BJ (cell line): ENCODE measurements at regions not wholly inside any gene's neighbourhood (a gene's known extent, or its start where the extent isn't known, plus 50 kb on each side); places are given as distances from the start of the nearest gene placed in this dataset.

Experiments
- CTCF ChIA-PET: fragments of 350-600 bp; formaldehyde crosslinking; extraction: SDS; loops from one replicate; lab custom pipeline; 2021; ENCODE audit warnings: antibody characterized with exemption, inconsistent platforms; lab: Yijun Ruan, JAX
- POLR2A ChIA-PET: fragments of 300-600 bp; sonication (Branson Sonifier 250); formaldehyde crosslinking; extraction: SDS; loops from one replicate; lab custom pipeline; 2021; ENCODE audit warnings: antibody characterized with exemption; lab: Charles Lee
- DNase-seq: peaks from one replicate; pipeline ENCODE4 v3.0.0-alpha.2; 2011; ENCODE audit warnings: low read depth
- H3K27me3 ChIP-seq: 2 replicates; pipeline ENCODE4 v1.6.0; 2011; ENCODE audit warnings: low read length; ENCODE audit not compliant: control insufficient read depth, insufficient read depth
- H3K36me3 ChIP-seq: 2 replicates; pipeline ENCODE4 v1.5.1; 2011; ENCODE audit warnings: low read length; ENCODE audit not compliant: control insufficient read depth, insufficient read depth
- H3K4me3 ChIP-seq: 2 replicates; pipeline ENCODE4 v1.5.1; 2011; ENCODE audit warnings: low read depth, mild to moderate bottlenecking, control low read depth, low read length
- CTCF ChIP-seq: IDR thresholded peaks from 2 replicates; pipeline ENCODE4 v1.5.1; 2011; ENCODE audit warnings: low read depth, mild to moderate bottlenecking, control low read depth, inconsistent platforms, low read length, moderate library complexity; ENCODE audit not compliant: insufficient read depth

GRCh38 chr3:40913192-40913591 is 286.1 kb upstream of the CTNNB1 start:
- ChIA-PET CTCF (no interaction called here), POLR2A (no interaction called here)
- no peaks in the 10 kb centered on the region for H3K36me3 ChIP-seq
- no peaks in the 10 kb centered on the region for H3K27me3 ChIP-seq
- no peak for TF ChIP-seq CTCF
- H3K4me3 ChIP-seq: no peak overlapping the region
- no peak for DNase-seq

- ChIA-PET POLR2A (no interaction called here), CTCF (no interaction called here)
- Histone ChIP-seq H3K27me3 (no peaks in the 10 kb centered on the region), H3K4me3 (no peak overlapping the region), H3K36me3 (no peaks in the 10 kb centered on the region)
- DNase-seq: no peak
- TF ChIP-seq CTCF: no peak
Observed at GRCh38 chr3:40913641-40914040, 285.7 kb upstream of the CTNNB1 start.

GRCh38 chr3:40914475-40914874 is 284.8 kb upstream of the CTNNB1 start:
- DNase-seq: no peak
- Histone ChIP-seq H3K36me3 (no peaks in the 10 kb centered on the region), H3K4me3 (no peak overlapping the region), H3K27me3 (no peaks in the 10 kb centered on the region)
- ChIA-PET CTCF (no interaction called here), POLR2A (no interaction called here)
- TF ChIP-seq CTCF: no peak

- no peaks in the 10 kb centered on the region for H3K27me3 ChIP-seq
- no peaks in the 10 kb centered on the region for H3K36me3 ChIP-seq
- no peak for TF ChIP-seq CTCF
- CTCF ChIA-PET: no interaction called here
- no peak for DNase-seq
- H3K4me3 ChIP-seq: no peak overlapping the region
- POLR2A ChIA-PET: no interaction called here
Observed at GRCh38 chr3:40915346-40915865, 283.9 kb upstream of the CTNNB1 start.

- no peak for TF ChIP-seq CTCF
- Histone ChIP-seq H3K27me3 (no peaks in the 10 kb centered on the region), H3K4me3 (no peak overlapping the region), H3K36me3 (no peaks in the 10 kb centered on the region)
- ChIA-PET POLR2A (no interaction called here), CTCF (interaction anchor here (0.8 kb wide), 1 partner anchor 867 kb away, joined by 3 read pairs; no protein-coding TSS in a partner anchor)
- DNase-seq: no peak
Observed at GRCh38 chr3:40920041-40920440, 279.3 kb upstream of the CTNNB1 start.
